ENCODE measurements at regions not wholly inside any gene's neighbourhood (a gene's known extent, or its start where the extent isn't known, plus 50 kb on each side); places are given as distances from the start of the nearest gene placed in this dataset.

DNA sequence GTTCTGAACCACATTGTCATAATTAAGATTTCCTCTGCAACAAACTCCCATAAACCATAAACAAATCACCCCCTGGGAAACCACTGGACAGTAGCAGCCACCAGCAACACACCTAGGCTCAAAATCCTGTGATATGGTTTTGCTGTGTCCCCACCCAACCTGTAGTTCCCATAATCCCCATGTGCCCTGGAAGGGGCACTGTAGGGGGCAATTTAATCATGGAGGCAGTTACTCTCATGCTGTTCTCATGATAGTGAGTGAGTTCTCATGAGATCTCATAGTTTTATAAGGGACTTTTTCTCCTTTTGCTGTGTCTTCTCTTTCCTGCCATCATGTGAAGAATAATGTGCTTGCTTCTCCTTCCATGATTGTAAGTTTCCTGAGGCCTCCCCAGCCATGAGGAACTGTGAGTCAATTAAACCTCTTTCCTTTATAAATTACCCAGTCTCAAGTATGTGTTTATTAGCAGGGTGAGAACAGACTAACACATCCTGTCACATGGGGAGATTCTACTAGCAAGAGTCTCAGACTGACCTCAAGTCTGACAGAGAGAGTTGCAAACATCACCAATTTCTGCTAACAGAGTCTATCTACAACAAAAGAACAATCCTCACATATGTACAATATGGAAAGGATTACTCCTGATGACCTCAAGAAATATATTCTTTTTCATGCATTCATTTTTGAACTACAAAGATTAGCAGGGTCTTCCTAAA lies 182.6 kb downstream of the GRB14 start:
- TF ChIP-seq POLR2A (IDR thresholded peaks at IDR 0.05; ENCODE audit: low read length) (no peak), GATA1 (IDR thresholded peaks at IDR 0.05; ENCODE audit: low read depth, low read length) (no peak)

All from erythroblast (primary cell).